Panc1 (cell line): ENCODE measurements at regions not wholly inside any gene's neighbourhood (a gene's known extent, or its start where the extent isn't known, plus 50 kb on each side); places are given as distances from the start of the nearest gene placed in this dataset.

Source experiments
- POLR2AphosphoS5 ChIP-seq: IDR thresholded peaks from 2 replicates; pipeline ENCODE4 v1.6.1; 2012; ENCODE audit warnings: mild to moderate bottlenecking, low read depth, low read length, moderate library complexity
- TF ChIP-seq, protein P1 (sequence below): fragments of 450-650 bp; IDR thresholded peaks from 2 replicates; pipeline ENCODE4 v1.5.1; 2017; ENCODE audit warnings: mild to moderate bottlenecking
- TF ChIP-seq, protein P2 (sequence below), 2 experiments: IDR thresholded peaks; 2 replicates each; pipeline ENCODE4 v1.6.1; 2011 to 2012; ENCODE audit warnings: low read depth in 2 of 2, control low read depth in 1 of 2, low read length in 1 of 2, mild to moderate bottlenecking in 1 of 2, moderate library complexity in 1 of 2; ENCODE audit not compliant: insufficient read depth in 1 of 2

DNA sequence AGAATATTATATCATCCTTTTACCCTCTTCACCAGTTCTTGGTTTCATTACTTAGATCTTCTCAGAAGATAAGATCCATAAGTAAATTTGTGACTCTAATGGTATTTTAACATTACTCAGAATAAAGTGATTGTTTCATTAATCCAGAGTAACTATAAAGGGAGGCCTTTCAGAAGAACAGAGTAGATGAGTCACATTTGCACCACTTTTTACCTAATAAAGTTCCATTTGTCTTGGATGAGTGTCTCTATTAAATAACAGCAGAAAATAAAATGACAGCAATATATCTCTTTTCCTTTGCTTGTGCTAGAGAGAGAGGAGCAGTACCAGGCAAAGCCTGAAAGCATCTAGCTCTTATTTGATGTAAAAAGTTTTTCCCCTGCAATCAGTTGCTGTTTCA is 926.5 kb upstream of the CNTNAP5 start:
- TF ChIP-seq, protein P1, sequence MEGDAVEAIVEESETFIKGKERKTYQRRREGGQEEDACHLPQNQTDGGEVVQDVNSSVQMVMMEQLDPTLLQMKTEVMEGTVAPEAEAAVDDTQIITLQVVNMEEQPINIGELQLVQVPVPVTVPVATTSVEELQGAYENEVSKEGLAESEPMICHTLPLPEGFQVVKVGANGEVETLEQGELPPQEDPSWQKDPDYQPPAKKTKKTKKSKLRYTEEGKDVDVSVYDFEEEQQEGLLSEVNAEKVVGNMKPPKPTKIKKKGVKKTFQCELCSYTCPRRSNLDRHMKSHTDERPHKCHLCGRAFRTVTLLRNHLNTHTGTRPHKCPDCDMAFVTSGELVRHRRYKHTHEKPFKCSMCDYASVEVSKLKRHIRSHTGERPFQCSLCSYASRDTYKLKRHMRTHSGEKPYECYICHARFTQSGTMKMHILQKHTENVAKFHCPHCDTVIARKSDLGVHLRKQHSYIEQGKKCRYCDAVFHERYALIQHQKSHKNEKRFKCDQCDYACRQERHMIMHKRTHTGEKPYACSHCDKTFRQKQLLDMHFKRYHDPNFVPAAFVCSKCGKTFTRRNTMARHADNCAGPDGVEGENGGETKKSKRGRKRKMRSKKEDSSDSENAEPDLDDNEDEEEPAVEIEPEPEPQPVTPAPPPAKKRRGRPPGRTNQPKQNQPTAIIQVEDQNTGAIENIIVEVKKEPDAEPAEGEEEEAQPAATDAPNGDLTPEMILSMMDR = no peak
- TF ChIP-seq, protein P2, sequence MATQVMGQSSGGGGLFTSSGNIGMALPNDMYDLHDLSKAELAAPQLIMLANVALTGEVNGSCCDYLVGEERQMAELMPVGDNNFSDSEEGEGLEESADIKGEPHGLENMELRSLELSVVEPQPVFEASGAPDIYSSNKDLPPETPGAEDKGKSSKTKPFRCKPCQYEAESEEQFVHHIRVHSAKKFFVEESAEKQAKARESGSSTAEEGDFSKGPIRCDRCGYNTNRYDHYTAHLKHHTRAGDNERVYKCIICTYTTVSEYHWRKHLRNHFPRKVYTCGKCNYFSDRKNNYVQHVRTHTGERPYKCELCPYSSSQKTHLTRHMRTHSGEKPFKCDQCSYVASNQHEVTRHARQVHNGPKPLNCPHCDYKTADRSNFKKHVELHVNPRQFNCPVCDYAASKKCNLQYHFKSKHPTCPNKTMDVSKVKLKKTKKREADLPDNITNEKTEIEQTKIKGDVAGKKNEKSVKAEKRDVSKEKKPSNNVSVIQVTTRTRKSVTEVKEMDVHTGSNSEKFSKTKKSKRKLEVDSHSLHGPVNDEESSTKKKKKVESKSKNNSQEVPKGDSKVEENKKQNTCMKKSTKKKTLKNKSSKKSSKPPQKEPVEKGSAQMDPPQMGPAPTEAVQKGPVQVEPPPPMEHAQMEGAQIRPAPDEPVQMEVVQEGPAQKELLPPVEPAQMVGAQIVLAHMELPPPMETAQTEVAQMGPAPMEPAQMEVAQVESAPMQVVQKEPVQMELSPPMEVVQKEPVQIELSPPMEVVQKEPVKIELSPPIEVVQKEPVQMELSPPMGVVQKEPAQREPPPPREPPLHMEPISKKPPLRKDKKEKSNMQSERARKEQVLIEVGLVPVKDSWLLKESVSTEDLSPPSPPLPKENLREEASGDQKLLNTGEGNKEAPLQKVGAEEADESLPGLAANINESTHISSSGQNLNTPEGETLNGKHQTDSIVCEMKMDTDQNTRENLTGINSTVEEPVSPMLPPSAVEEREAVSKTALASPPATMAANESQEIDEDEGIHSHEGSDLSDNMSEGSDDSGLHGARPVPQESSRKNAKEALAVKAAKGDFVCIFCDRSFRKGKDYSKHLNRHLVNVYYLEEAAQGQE (IDR thresholded peaks at IDR 0.05; ENCODE audit: insufficient read depth in 1 of 2, low read depth in 2 of 2, low read length in 1 of 2) = no peak
- no peak for TF ChIP-seq POLR2AphosphoS5
